ENCODE measurements at regions not wholly inside any gene's neighbourhood (a gene's known extent, or its start where the extent isn't known, plus 50 kb on each side); places are given as distances from the start of the nearest gene placed in this dataset.

- no TSS peak for BruUV-seq (replicated peaks)
- Histone ChIP-seq H3K36me3 (ENCODE audit: control insufficient read depth, insufficient read depth, low read length) (no peaks in the 10 kb centered on the region), H3K4me1 (ENCODE audit: control insufficient read depth, insufficient read depth, low read length) (no peaks in the 10 kb centered on the region), H3K27ac (ENCODE audit: low read length) (no peak overlapping the region), H3K4me3 (ENCODE audit: low read depth in 2 of 2, low read length in 2 of 2) (no peak overlapping the region), H3K27me3 (ENCODE audit: control insufficient read depth, insufficient read depth, low read length) (no peaks in the 10 kb centered on the region), H3K9me3 (ENCODE audit: control insufficient read depth, insufficient read depth, low read depth, low read length) (no peaks in the 10 kb centered on the region)
- ATAC-seq (no peak), DNase-seq (ENCODE audit: low read depth, low spot score) (no peak)
- intact Hi-C loops (cut with micrococcal nuclease; ENCODE audit: unreplicated experiment) (no loop called here), in situ Hi-C loops (cut with HindIII; ENCODE audit: low pct_unique_long_range_greater_than_20kb, low sequenced_read_pairs) (no loop called here)
- TF ChIP-seq TCF7L2 (IDR thresholded peaks at IDR 0.05; ENCODE audit: low read depth, low read length) = no peak
- ChIA-PET POLR2A (no interaction called here), CTCF (no interaction called here)
Measured at GRCh38 chr5:98540056-98540455, 233.4 kb upstream of the RGMB start.

- Histone ChIP-seq H3K4me1 (ENCODE audit: control insufficient read depth, insufficient read depth, low read length) (no peaks in the 10 kb centered on the region), H3K4me3 (ENCODE audit: low read depth in 2 of 2, low read length in 2 of 2) (no peak overlapping the region), H3K27ac (ENCODE audit: low read length) (no peak overlapping the region), H3K36me3 (ENCODE audit: control insufficient read depth, insufficient read depth, low read length) (no peaks in the 10 kb centered on the region), H3K9me3 (ENCODE audit: control insufficient read depth, insufficient read depth, low read depth, low read length) (no peaks in the 10 kb centered on the region), H3K27me3 (ENCODE audit: control insufficient read depth, insufficient read depth, low read length) (no peaks in the 10 kb centered on the region)
- no TSS peak for BruUV-seq (replicated peaks)
- CTCF ChIA-PET = no interaction called here
- in situ Hi-C loops (cut with HindIII; ENCODE audit: low pct_unique_long_range_greater_than_20kb, low sequenced_read_pairs) = no loop called here
- ATAC-seq (no peak), DNase-seq (ENCODE audit: low read depth, low spot score) (no peak)
- no peak for TF ChIP-seq TCF7L2 (IDR thresholded peaks at IDR 0.05; ENCODE audit: low read depth, low read length)
- no peak for TF ChIP-seq REST (IDR thresholded peaks at IDR 0.05; ENCODE audit: insufficient read depth in 1 of 2, low read depth in 2 of 2, low read length in 1 of 2)
- TF ChIP-seq CTCF (IDR thresholded peaks at IDR 0.05) = no peak
- TF ChIP-seq POLR2AphosphoS5 (IDR thresholded peaks at IDR 0.05; ENCODE audit: low read depth, low read length) = no peak
- TF ChIP-seq SIN3A (IDR thresholded peaks at IDR 0.05; ENCODE audit: borderline replicate concordance, insufficient read depth, low read depth, low read length) = no peak
- POLR2A ChIA-PET = no interaction called here
- intact Hi-C loops (cut with micrococcal nuclease; ENCODE audit: unreplicated experiment) = no loop called here
Measured at GRCh38 chr5:98541641-98542040, 231.8 kb upstream of the RGMB start.

- in situ Hi-C loops (cut with HindIII; ENCODE audit: low pct_unique_long_range_greater_than_20kb, low sequenced_read_pairs) = no loop called here
Measured at GRCh38 chr5:98543490-98543889, 230.0 kb upstream of the RGMB start.

More at GRCh38 chr5:98543490-98543889, 230.0 kb upstream of the RGMB start:
- ATAC-seq (no peak), DNase-seq (ENCODE audit: low read depth, low spot score) (no peak)
- Histone ChIP-seq H3K27ac (ENCODE audit: low read length) (no peak overlapping the region), H3K4me1 (ENCODE audit: control insufficient read depth, insufficient read depth, low read length) (no peaks in the 10 kb centered on the region), H3K4me3 (ENCODE audit: low read depth in 2 of 2, low read length in 2 of 2) (no peak overlapping the region), H3K27me3 (ENCODE audit: control insufficient read depth, insufficient read depth, low read length) (no peaks in the 10 kb centered on the region), H3K36me3 (ENCODE audit: control insufficient read depth, insufficient read depth, low read length) (no peaks in the 10 kb centered on the region), H3K9me3 (ENCODE audit: control insufficient read depth, insufficient read depth, low read depth, low read length) (no peaks in the 10 kb centered on the region)
- intact Hi-C loops (cut with micrococcal nuclease; ENCODE audit: unreplicated experiment) = no loop called here
- ChIA-PET CTCF (no interaction called here), POLR2A (no interaction called here)
- BruUV-seq (replicated peaks) = no TSS peak
- TF ChIP-seq TCF7L2 (IDR thresholded peaks at IDR 0.05; ENCODE audit: low read depth, low read length) (no peak), POLR2AphosphoS5 (IDR thresholded peaks at IDR 0.05; ENCODE audit: low read depth, low read length) (no peak), SIN3A (IDR thresholded peaks at IDR 0.05; ENCODE audit: borderline replicate concordance, insufficient read depth, low read depth, low read length) (no peak), CTCF (IDR thresholded peaks at IDR 0.05) (no peak), REST (IDR thresholded peaks at IDR 0.05; ENCODE audit: insufficient read depth in 1 of 2, low read depth in 2 of 2, low read length in 1 of 2) (no peak)
